ENCODE measurements at regions not wholly inside any gene's neighbourhood (a gene's known extent, or its start where the extent isn't known, plus 50 kb on each side); places are given as distances from the start of the nearest gene placed in this dataset.

DNA sequence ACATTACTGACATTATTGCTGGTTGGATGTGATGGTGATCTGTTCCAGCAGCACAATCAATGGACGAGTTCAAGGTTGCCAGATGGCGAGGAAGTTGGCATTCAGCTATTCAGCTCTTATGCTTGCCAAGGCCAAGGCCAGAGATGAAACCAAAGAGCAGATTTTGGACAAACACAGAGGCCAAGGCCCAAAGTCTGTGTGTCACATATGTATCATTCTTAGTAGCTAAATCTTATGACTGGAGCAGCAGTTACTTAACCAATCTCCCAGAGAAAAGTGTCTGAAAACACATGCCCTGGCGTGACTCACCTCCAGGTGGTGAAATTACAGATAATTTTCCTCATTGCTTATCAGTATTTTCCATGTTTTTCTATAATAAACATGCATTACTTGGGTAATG lies 189.0 kb upstream of the EGFLAM start:
- H2AFZ ChIP-seq (ENCODE audit: low read depth, low read length, poor library complexity, severe bottlenecking): no peak overlapping the region
- ATAC-seq: no peak
- POLR2A ChIA-PET: no interaction called here
- no peak for TF ChIP-seq EGR1 (IDR thresholded peaks at IDR 0.05; ENCODE audit: low read depth)
- no peak for DNase-seq (ENCODE audit: low read depth, low spot score)
- no TSS peak for BruUV-seq (replicated peaks)
- H4K20me1 ChIP-seq (ENCODE audit: insufficient read depth): no peaks in the 10 kb centered on the region
- no peak overlapping the region for H3K9ac ChIP-seq (ENCODE audit: low read length)
- H3K4me3 ChIP-seq (replicated peaks in 1 of 2; ENCODE audit: low read depth in 1 of 2, low read length in 2 of 2): no peak overlapping the region
- RAD21 ChIA-PET (ENCODE audit: low non-redundant PET in 1 of 2, low total read pairs in 2 of 2, uncharacterized antibody in 2 of 2, unreplicated experiment in 2 of 2): no interaction called here
- H3K9me2 ChIP-seq (ENCODE audit: insufficient read depth): no peaks in the 10 kb centered on the region
- H3K27me3 ChIP-seq (ENCODE audit: insufficient read depth, low read length): peaks cover 15% of the 10 kb centered on the region; the same call in 1 of the 2 replicates
- no peaks in the 10 kb centered on the region for H3K4me1 ChIP-seq (ENCODE audit: control insufficient read depth in 1 of 2, insufficient read depth in 2 of 2, low read length in 2 of 2)
- CTCF ChIA-PET: no interaction called here
- H3K4me2 ChIP-seq (ENCODE audit: low read length): no peak overlapping the region
- no peaks in the 10 kb centered on the region for H3K36me3 ChIP-seq (ENCODE audit: control insufficient read depth in 1 of 2, insufficient read depth in 2 of 2, low read length in 2 of 2)
- intact Hi-C loops (cut with micrococcal nuclease): no loop called here
- no peak overlapping the region for H3K27ac ChIP-seq (ENCODE audit: low read depth, low read length)
- no peaks in the 10 kb centered on the region for H3K9me3 ChIP-seq (ENCODE audit: control insufficient read depth in 1 of 2, insufficient read depth in 1 of 2, low read depth in 1 of 2, low read length in 2 of 2)
- H3K79me2 ChIP-seq (ENCODE audit: insufficient read depth, low read length): no peaks in the 10 kb centered on the region

DNA sequence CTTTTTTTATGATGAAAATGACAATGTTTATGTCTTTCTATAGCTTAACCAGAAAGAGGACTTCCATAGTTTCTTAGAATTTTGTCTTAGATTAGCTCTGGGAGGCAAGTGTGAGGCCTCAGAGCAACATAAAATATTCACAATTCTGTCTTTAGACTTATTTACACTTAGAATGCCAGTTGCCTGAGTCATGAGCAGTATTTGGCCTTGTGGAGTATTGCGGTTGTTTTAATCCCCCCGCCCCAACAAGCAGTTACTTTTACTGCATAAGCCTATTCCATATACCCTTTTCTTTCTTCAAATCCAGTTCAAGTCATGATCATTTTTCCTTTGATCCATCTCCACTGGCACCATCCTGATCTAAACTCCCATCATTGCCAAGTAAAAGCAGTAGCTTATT lies 198.0 kb upstream of the EGFLAM start:
- Histone ChIP-seq H3K4me2 (ENCODE audit: low read length) (no peak overlapping the region), H3K27me3 (ENCODE audit: insufficient read depth, low read length) (no peaks in the 10 kb centered on the region), H3K27ac (ENCODE audit: low read depth, low read length) (no peak overlapping the region), H3K79me2 (ENCODE audit: insufficient read depth, low read length) (no peaks in the 10 kb centered on the region), H3K36me3 (ENCODE audit: control insufficient read depth in 1 of 2, insufficient read depth in 2 of 2, low read length in 2 of 2) (no peaks in the 10 kb centered on the region), H3K9ac (ENCODE audit: low read length) (no peak overlapping the region), H3K9me3 (ENCODE audit: control insufficient read depth in 1 of 2, insufficient read depth in 1 of 2, low read depth in 1 of 2, low read length in 2 of 2) (no peaks in the 10 kb centered on the region), H3K4me1 (ENCODE audit: control insufficient read depth in 1 of 2, insufficient read depth in 2 of 2, low read length in 2 of 2) (peaks cover 0 to 7% of the 10 kb centered on the region in 2 experiments; a peak in 1 of 4 replicates), H3K9me2 (ENCODE audit: insufficient read depth) (no peaks in the 10 kb centered on the region), H2AFZ (ENCODE audit: low read depth, low read length, poor library complexity, severe bottlenecking) (no peak overlapping the region), H3K4me3 (replicated peaks in 1 of 2; ENCODE audit: low read depth in 1 of 2, low read length in 2 of 2) (no peak overlapping the region), H4K20me1 (ENCODE audit: insufficient read depth) (no peaks in the 10 kb centered on the region)
- CTCF ChIA-PET: no interaction called here
- RAD21 ChIA-PET (ENCODE audit: low non-redundant PET in 1 of 2, low total read pairs in 2 of 2, uncharacterized antibody in 2 of 2, unreplicated experiment in 2 of 2): interaction anchor here in 1 of 2 experiments (0.5 kb wide), 1 partner anchor 1322 kb away, joined by 3 read pairs; no protein-coding TSS in a partner anchor
- no peak for DNase-seq (ENCODE audit: low read depth, low spot score)
- no peak for ATAC-seq
- POLR2A ChIA-PET: no interaction called here
- intact Hi-C loops (cut with micrococcal nuclease): no loop called here
- TF ChIP-seq YY1 (IDR thresholded peaks at IDR 0.05; ENCODE audit: extremely low read depth, insufficient replicate concordance, low read depth, low read length) (no peak), RAD21 (IDR thresholded peaks at IDR 0.05; ENCODE audit: low read depth) (no peak), EGR1 (IDR thresholded peaks at IDR 0.05; ENCODE audit: low read depth) (no peak)
- no TSS peak for BruUV-seq (replicated peaks)

DNA sequence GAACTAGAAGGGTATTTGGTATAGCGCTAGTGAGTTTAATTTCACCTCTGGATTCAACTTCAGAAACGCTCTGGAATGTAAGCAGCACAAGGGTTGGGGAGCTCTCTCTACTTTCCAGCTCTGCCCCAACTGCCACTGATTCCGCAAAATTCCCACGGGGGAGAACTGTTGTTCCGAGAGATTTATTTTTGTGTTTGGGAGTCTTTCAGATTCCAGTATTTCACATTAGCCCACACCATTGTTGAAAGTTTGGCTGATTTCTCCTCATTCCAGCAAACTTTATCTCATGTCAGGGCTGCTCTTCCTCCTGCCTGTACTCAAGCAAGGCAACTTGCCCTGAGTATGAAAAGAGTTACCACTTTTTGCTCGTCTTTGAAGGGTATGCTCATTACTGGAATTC lies 198.5 kb upstream of the EGFLAM start:
- no peaks in the 10 kb centered on the region for H3K9me3 ChIP-seq (ENCODE audit: control insufficient read depth in 1 of 2, insufficient read depth in 1 of 2, low read depth in 1 of 2, low read length in 2 of 2)
- no peak overlapping the region for H3K9ac ChIP-seq (ENCODE audit: low read length)
- no peak overlapping the region for H3K4me2 ChIP-seq (ENCODE audit: low read length)
- H3K36me3 ChIP-seq (ENCODE audit: control insufficient read depth in 1 of 2, insufficient read depth in 2 of 2, low read length in 2 of 2): no peaks in the 10 kb centered on the region
- no peak for DNase-seq (ENCODE audit: low read depth, low spot score)
- no peaks in the 10 kb centered on the region for H3K9me2 ChIP-seq (ENCODE audit: insufficient read depth)
- no TSS peak for BruUV-seq (replicated peaks)
- TF ChIP-seq SRF (IDR thresholded peaks at IDR 0.05; ENCODE audit: low read depth): no peak
- TF ChIP-seq CBX3 (IDR thresholded peaks at IDR 0.05; ENCODE audit: low read depth): no peak
- no peak for TF ChIP-seq ZNF274 (IDR thresholded peaks at IDR 0.05; ENCODE audit: low read depth, low read length)
- TF ChIP-seq, protein P1, sequence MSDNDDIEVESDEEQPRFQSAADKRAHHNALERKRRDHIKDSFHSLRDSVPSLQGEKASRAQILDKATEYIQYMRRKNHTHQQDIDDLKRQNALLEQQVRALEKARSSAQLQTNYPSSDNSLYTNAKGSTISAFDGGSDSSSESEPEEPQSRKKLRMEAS (IDR thresholded peaks at IDR 0.05): no peak
- TF ChIP-seq TCF7L2 (IDR thresholded peaks at IDR 0.05; ENCODE audit: borderline replicate concordance, extremely low read depth, insufficient read depth, insufficient read length): no peak
- TF ChIP-seq FOSL1 (IDR thresholded peaks at IDR 0.05; ENCODE audit: low read depth): no peak
- TF ChIP-seq SIN3A (IDR thresholded peaks at IDR 0.05; ENCODE audit: low read depth): no peak
- no peak overlapping the region for H2AFZ ChIP-seq (ENCODE audit: low read depth, low read length, poor library complexity, severe bottlenecking)
- no peak overlapping the region for H3K4me3 ChIP-seq (replicated peaks in 1 of 2; ENCODE audit: low read depth in 1 of 2, low read length in 2 of 2)
- ChIA-PET POLR2A (no interaction called here), CTCF (no interaction called here), RAD21 (ENCODE audit: low non-redundant PET in 1 of 2, low total read pairs in 2 of 2, uncharacterized antibody in 2 of 2, unreplicated experiment in 2 of 2) (no interaction called here)
- intact Hi-C loops (cut with micrococcal nuclease): no loop called here
- no peaks in the 10 kb centered on the region for H4K20me1 ChIP-seq (ENCODE audit: insufficient read depth)
- no peaks in the 10 kb centered on the region for H3K27me3 ChIP-seq (ENCODE audit: insufficient read depth, low read length)
- no peak for ATAC-seq
- no peak overlapping the region for H3K27ac ChIP-seq (ENCODE audit: low read depth, low read length)
- no peaks in the 10 kb centered on the region for H3K79me2 ChIP-seq (ENCODE audit: insufficient read depth, low read length)
- H3K4me1 ChIP-seq (ENCODE audit: control insufficient read depth in 1 of 2, insufficient read depth in 2 of 2, low read length in 2 of 2): peaks cover 0 to 7% of the 10 kb centered on the region in 2 experiments; a peak in 1 of 4 replicates
